Breast epithelium (tissue), 4 donors: ENCODE measurements at regions not wholly inside any gene's neighbourhood (a gene's known extent, or its start where the extent isn't known, plus 50 kb on each side); places are given as distances from the start of the nearest gene placed in this dataset.

Experiments
- DNase-seq, 2 donors: peaks; one replicate each; pipeline ENCODE4 v3.0.0-alpha.2; 2019; ENCODE audit warnings: low spot score in 2 of 2
- H3K27ac ChIP-seq, 2 donors: fragments of 200-600 bp; sonication (generic) in 1 of 2; one replicate each; pipeline ENCODE4 v1.5.1; 2016 to 2019; ENCODE audit warnings: mild to moderate bottlenecking in 1 of 2
- H3K27me3 ChIP-seq, 2 donors: fragments of 200-600 bp; sonication (generic) in 1 of 2; one replicate each; pipeline versions ENCODE4 v1.5.1 to v1.6.0; 2017 to 2019; ENCODE audit warnings: control low read depth in 1 of 2, mild to moderate bottlenecking in 1 of 2
- H3K36me3 ChIP-seq: fragments of 200-600 bp; one replicate; pipeline ENCODE4 v1.5.1; 2019
- H3K4me1 ChIP-seq, 2 donors: fragments of 200-600 bp; sonication (generic); one replicate each; pipeline ENCODE4 v1.5.1; 2016 to 2019; ENCODE audit warnings: control low read depth in 1 of 2
- H3K4me3 ChIP-seq, 3 donors: fragments of 200-600 bp; sonication (generic); 1 replicate in 2 of 3; 2 replicates in 1 of 3; pipeline ENCODE4 v1.5.1; 2016 to 2019; ENCODE audit warnings: mild to moderate bottlenecking in 3 of 3, moderate library complexity in 2 of 3
- H3K9me3 ChIP-seq, 2 donors: fragments of 200-600 bp; sonication (generic) in 1 of 2; one replicate each; pipeline ENCODE4 v1.5.1; 2016 to 2019; ENCODE audit warnings: control low read depth in 1 of 2
- CTCF ChIP-seq, 3 donors: fragments of 450-650 bp; IDR thresholded peaks; one replicate each; pipeline ENCODE4 v1.5.1; 2016 to 2017; ENCODE audit warnings: antibody characterized with exemption in 3 of 3, mild to moderate bottlenecking in 3 of 3, moderate library complexity in 3 of 3
- POLR2A ChIP-seq: fragments of 450-650 bp; IDR thresholded peaks from one replicate; pipeline ENCODE4 v1.6.1; 2016; ENCODE audit warnings: antibody characterized with exemption, mild to moderate bottlenecking, moderate library complexity
- POLR2AphosphoS5 ChIP-seq, 3 donors: sonication (generic); formaldehyde crosslinking; IDR thresholded peaks; one replicate each; pipeline ENCODE4 v1.6.1; 2017; ENCODE audit warnings: antibody characterized with exemption in 3 of 3
- intact Hi-C: fragments of 100-400 bp; cut with DNase I; formaldehyde crosslinking; loops from one replicate; pipeline ENCODE4 v1.15.1; 2023; ENCODE audit warnings: low total_unique reads

DNA sequence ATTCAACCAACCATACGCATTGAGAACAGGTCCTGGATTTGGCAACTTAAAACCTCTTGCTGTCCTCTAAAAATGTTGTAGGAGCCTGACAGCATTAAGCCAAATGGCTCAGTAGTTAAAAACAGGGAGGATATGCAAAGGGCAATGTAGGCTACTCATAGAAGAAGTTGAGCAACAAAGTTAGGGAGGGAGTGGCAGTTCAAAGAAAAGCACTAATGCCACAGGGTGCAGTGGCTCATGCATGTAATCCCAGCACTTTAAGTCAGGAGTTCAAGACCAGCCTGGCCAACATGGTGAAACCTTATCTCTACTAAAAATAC is 92.9 kb upstream of the ERG start:
- TF ChIP-seq POLR2AphosphoS5 (IDR thresholded peaks at IDR 0.05) (no peak), POLR2A (no peak), CTCF (IDR thresholded peaks at IDR 0.05) (no peak)
- no peaks in the 10 kb centered on the region for H3K4me1 ChIP-seq

GRCh38 chr21:38596264-38597042 is 98.2 kb upstream of the ERG start:
- Histone ChIP-seq H3K36me3 (no peaks in the 10 kb centered on the region), H3K4me3 (no peak overlapping the region), H3K9me3 (no peaks in the 10 kb centered on the region), H3K27ac (no peak overlapping the region), H3K27me3 (peaks cover 0 to 33% of the 10 kb centered on the region in 2 donors), H3K4me1 (no peaks in the 10 kb centered on the region)
- intact Hi-C loops, result no loop called here
- no peak for DNase-seq
- TF ChIP-seq POLR2AphosphoS5 (IDR thresholded peaks at IDR 0.05) (no peak), POLR2A (no peak), CTCF (IDR thresholded peaks at IDR 0.05) (no peak)

More for the DNA sequence above, 92.9 kb upstream of the ERG start:
- peaks cover 0 to 11% of the 10 kb centered on the region in 2 donors for H3K27me3 ChIP-seq
- H3K27ac ChIP-seq, result no peak overlapping the region
- H3K9me3 ChIP-seq, result no peaks in the 10 kb centered on the region
- H3K4me3 ChIP-seq, result no peak overlapping the region
- intact Hi-C loops, result no loop called here
- no peaks in the 10 kb centered on the region for H3K36me3 ChIP-seq
- no peak for DNase-seq

GRCh38 chr21:38597421-38597820 is 99.1 kb upstream of the ERG start:
- Histone ChIP-seq H3K27me3 (peaks cover 0 to 33% of the 10 kb centered on the region in 2 donors), H3K27ac (no peak overlapping the region), H3K36me3 (no peaks in the 10 kb centered on the region), H3K4me3 (no peak overlapping the region), H3K9me3 (no peaks in the 10 kb centered on the region), H3K4me1 (no peaks in the 10 kb centered on the region)
- intact Hi-C loops, result no loop called here
- TF ChIP-seq POLR2AphosphoS5 (IDR thresholded peaks at IDR 0.05) (no peak), POLR2A (no peak), CTCF (IDR thresholded peaks at IDR 0.05) (no peak)
- DNase-seq, result no peak

DNA sequence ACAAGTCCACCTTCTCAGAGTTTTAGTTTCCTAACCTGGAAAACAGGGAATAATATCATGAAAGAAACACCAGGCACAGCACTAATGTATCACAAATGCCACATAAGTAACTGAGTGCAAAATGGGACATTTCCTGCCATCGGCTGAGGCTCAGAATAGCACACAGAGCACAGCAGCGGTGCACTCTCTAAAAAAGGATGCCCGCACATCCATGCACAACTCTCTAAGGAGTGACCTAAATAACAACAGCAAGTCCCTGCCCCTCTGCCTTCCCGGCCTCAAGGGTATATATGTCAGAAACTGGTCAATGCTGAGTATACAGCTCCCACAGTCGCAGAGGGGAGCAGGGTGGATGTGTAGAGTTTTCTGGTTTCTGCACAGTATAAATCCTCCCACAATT is 100.1 kb upstream of the ERG start:
- Histone ChIP-seq H3K4me1 (no peaks in the 10 kb centered on the region), H3K9me3 (no peaks in the 10 kb centered on the region), H3K27me3 (peaks cover 0 to 33% of the 10 kb centered on the region in 2 donors), H3K36me3 (no peaks in the 10 kb centered on the region), H3K4me3 (no peak overlapping the region), H3K27ac (no peak overlapping the region)
- intact Hi-C loops, result no loop called here
- no peak for DNase-seq
- TF ChIP-seq POLR2AphosphoS5 (IDR thresholded peaks at IDR 0.05), result no peak
- no peak for TF ChIP-seq CTCF (IDR thresholded peaks at IDR 0.05)

DNA sequence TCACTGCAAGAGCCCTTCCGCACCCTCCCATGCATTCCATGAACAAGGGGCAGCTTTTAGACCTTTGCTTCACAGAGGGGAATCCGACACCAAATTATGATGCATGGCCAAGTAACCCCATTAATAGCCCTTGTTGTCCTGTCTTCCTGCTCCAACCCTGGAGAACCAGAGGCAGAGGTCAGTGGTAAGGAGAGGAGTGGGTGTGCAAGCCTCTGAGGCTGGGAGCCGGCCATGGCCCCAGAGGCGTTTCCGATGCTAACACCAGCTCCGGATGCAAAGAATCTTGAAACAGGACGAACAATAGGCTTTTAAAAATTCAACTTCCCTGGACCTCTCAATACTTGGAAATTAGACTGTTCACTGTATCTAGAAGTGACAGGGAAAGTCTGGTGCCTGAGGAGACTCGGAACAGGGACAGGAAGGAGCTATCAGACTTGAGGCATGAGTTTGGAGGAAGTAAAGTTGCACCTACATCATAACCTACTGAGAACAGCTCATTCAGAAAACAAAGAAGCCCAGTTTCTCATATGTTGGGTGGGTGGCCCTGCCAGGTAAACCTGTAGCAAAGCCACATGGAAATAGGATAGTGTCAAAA is 101.2 kb upstream of the ERG start:
- TF ChIP-seq POLR2A (no peak), CTCF (IDR thresholded peaks at IDR 0.05) (no peak), POLR2AphosphoS5 (IDR thresholded peaks at IDR 0.05) (no peak)
- intact Hi-C loops, result no loop called here
- H3K27me3 ChIP-seq, result peaks cover 0 to 33% of the 10 kb centered on the region in 2 donors
- H3K27ac ChIP-seq, result no peak overlapping the region
- no peak for DNase-seq
- no peaks in the 10 kb centered on the region for H3K36me3 ChIP-seq
- H3K4me3 ChIP-seq, result no peak overlapping the region
- H3K4me1 ChIP-seq, result no peaks in the 10 kb centered on the region
- no peaks in the 10 kb centered on the region for H3K9me3 ChIP-seq
